Cardiac fibroblast (primary cell): ENCODE measurements at regions not wholly inside any gene's neighbourhood (a gene's known extent, or its start where the extent isn't known, plus 50 kb on each side); places are given as distances from the start of the nearest gene placed in this dataset.

Source experiments
- DNase-seq, 2 donors: peaks; one replicate each; pipeline versions ENCODE4 v3.0.0 to v3.0.0-alpha.2; 2010; ENCODE audit warnings: low read depth in 2 of 2
- H3K4me3 ChIP-seq, 2 donors: replicated peaks in 1 of 2; 1 replicate in 1 of 2; 2 replicates in 1 of 2; pipeline ENCODE4 v1.5.1; 2011; ENCODE audit warnings: low read depth in 2 of 2, low read length in 2 of 2, mild to moderate bottlenecking in 2 of 2, moderate library complexity in 1 of 2
- TF ChIP-seq, protein P1 (sequence below): IDR thresholded peaks from one replicate; pipeline ENCODE4 v1.5.1; 2011; ENCODE audit warnings: low read depth, mild to moderate bottlenecking, low read length, inconsistent platforms

DNA sequence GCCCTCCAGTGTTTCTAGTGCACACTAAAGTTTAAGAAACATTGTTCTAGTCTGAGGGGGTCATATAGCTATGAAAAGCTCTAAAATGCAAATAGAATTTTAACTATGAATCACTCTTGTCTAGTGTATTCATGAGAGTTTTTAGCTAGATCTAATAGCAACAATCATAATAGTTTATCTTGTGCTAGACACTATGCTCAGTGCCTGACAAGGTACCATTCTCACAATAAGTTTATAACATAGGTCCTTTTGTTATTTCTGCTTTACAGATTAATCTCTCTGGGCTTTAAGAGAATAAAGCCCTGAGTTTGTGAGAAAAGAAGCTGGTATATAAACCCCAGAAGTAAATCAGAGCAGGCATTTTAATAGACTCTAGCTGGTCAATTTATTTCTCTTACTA, 2120.7 kb downstream of the MAT2B start:
- DNase-seq: no peak
- TF ChIP-seq, protein P1, sequence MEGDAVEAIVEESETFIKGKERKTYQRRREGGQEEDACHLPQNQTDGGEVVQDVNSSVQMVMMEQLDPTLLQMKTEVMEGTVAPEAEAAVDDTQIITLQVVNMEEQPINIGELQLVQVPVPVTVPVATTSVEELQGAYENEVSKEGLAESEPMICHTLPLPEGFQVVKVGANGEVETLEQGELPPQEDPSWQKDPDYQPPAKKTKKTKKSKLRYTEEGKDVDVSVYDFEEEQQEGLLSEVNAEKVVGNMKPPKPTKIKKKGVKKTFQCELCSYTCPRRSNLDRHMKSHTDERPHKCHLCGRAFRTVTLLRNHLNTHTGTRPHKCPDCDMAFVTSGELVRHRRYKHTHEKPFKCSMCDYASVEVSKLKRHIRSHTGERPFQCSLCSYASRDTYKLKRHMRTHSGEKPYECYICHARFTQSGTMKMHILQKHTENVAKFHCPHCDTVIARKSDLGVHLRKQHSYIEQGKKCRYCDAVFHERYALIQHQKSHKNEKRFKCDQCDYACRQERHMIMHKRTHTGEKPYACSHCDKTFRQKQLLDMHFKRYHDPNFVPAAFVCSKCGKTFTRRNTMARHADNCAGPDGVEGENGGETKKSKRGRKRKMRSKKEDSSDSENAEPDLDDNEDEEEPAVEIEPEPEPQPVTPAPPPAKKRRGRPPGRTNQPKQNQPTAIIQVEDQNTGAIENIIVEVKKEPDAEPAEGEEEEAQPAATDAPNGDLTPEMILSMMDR: no peak
- H3K4me3 ChIP-seq: no peak overlapping the region

DNA sequence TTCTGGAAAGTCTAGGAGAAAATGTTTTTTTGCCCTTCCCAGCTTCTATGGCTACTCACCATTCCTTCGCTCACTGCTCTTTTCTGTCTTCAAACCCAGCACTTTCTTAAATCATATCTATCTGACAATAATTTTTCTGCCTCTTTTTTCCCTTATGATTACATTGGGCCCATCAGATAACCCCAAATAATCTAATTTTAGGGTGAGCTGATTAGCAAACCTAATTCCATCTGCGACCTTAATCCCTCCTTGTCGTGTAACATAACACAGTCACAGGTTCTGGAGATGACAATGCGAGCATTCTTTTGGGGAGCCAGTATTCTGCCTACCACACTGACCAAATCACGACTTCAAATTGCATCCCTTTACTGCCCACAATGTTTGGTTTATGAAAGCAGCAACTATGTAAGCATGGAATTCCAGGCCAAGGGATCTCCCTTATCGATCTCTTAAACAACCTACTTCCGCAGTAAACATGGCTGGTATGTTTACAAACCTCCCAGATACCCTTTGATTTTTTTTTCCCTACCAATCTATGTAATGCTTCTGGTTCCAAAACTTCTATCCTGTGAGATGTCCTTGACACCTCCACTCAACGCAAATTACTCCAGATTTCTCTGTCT, 2122.2 kb downstream of the MAT2B start:
- no peak for DNase-seq
- TF ChIP-seq, protein P1: no peak
- H3K4me3 ChIP-seq: no peak overlapping the region

DNA sequence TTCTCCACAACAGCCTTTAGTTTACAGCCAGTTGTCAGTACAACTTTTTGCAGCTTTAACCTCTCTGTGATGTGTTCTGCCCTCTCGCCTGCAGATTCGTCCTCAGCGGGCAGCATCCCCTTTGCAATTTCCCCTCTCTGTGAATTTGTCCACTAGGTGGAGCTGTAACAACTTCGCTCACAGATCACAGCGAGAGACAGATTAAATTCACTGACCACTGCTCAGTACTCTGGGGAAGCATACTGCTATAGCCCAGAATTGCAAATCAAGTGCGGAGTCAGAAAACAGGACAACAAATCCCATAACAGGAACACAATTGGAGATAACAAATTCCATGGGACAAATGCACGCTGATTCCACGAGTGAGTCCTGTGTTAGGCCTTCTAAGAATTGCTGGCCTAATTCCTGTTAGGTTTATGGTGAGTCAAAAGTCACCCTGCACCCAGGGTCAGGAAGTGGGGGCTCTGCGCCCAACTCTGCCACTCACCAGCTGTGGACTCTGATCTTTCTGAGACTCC, 2124.9 kb downstream of the MAT2B start:
- peak; percentile 55 to 76 for DNase-seq
- TF ChIP-seq, protein P1: peak; percentile 69
- no peak overlapping the region for H3K4me3 ChIP-seq

DNA sequence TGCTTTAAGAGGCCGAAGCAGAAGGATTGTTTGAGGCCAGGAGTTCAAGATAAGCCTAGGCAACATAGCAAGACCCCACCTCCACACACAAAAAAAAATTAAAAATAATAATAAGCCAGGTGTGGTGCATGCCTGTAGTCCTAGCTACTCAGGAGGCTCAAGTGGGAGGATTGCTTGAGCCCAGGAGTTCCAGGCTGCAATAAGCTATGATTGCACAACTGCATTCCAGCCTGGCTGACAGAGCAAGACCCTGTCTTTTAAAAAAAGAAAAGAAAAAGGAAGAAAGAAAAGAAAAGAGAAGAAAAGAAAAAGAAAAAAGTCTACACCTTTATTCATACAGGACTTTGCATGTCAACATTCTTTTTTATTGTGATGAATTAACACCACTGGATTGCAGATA, 2125.8 kb downstream of the MAT2B start:
- DNase-seq: peak in 1 of 2 donors; percentile 0
- TF ChIP-seq, protein P1: no peak
- no peak overlapping the region for H3K4me3 ChIP-seq

DNA sequence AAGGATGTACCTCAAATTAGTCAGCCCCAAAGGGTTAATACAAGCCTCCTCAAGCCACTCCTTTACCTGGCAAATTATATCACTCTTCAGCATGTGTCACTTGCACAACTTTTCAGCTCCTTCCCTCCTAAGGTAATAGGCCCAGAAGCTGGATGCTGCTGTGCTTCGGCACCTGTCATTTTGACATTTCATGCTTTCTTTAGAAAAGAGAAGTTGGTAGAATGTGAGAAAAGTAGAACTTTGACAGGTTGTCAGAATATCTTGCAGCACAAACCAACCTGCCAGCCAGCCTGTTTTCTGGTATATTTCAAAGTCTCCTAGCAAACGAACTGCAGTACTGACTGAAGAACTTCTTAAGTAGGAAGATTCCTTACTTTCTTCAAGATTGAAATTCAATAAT, 2136.9 kb downstream of the MAT2B start:
- TF ChIP-seq, protein P1: no peak
- H3K4me3 ChIP-seq: no peak overlapping the region
- no peak for DNase-seq

DNA sequence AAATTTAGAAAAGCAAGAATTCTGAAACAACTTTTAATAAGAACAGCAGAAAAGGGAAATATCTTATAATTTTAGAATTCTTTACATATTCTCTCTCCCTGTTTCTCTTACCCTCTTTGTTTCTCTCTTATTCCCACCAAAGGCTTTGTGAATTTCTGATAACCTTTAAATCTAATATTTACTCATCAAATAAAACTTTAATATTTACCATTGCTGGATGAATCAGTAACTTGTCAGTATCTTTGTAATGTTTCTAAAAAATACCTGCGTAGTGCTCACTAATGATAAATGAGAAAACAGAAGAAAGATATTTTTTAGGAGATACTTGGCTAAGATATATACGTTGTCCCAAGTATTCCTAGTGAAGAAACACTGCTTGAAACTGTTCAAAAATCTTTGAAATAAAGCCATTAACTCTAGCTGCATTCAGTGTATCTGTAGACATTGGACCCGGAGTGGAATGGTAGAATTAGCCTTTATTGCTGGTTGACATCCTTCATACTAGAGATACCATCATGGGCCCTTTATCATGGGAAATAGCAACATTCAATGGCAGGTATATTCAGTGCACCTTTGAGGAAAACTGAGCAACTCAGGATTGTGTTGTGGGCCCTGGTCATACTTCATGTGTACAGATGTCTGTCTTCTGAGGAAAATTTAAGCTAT, 2160.4 kb downstream of the MAT2B start:
- TF ChIP-seq, protein P1: no peak
- no peak overlapping the region for H3K4me3 ChIP-seq

More for the DNA sequence above, 2160.4 kb downstream of the MAT2B start:
- no peak for DNase-seq
